GM19328 (cell line): ENCODE measurements at regions not wholly inside any gene's neighbourhood (a gene's known extent, or its start where the extent isn't known, plus 50 kb on each side); places are given as distances from the start of the nearest gene placed in this dataset.

Experiments
- ATAC-seq: cut with Tn5 transposase; IDR thresholded peaks from one replicate; pipeline ENCODE4 v1.9.1; 2021; ENCODE audit warnings: mild to moderate bottlenecking, moderate library complexity; ENCODE audit not compliant: unreplicated experiment

- ATAC-seq = no peak
Observed at GRCh38 chr9:18202924-18203323, 271.0 kb upstream of the ADAMTSL1 start.

GRCh38 chr9:18207735-18208134 lies 266.2 kb upstream of the ADAMTSL1 start:
- no peak for ATAC-seq

GRCh38 chr9:18208166-18209059 lies 265.5 kb upstream of the ADAMTSL1 start:
- no peak for ATAC-seq

- ATAC-seq = no peak
Observed at GRCh38 chr9:18215626-18216025, 258.3 kb upstream of the ADAMTSL1 start.

- ATAC-seq = no peak
Observed at GRCh38 chr9:18216376-18216775, 257.6 kb upstream of the ADAMTSL1 start.

- no peak for ATAC-seq
Observed at GRCh38 chr9:18228101-18228500, 245.9 kb upstream of the ADAMTSL1 start.

GRCh38 chr9:18229992-18230676 lies 243.8 kb upstream of the ADAMTSL1 start:
- ATAC-seq = no peak

GRCh38 chr9:18233311-18233710 lies 240.6 kb upstream of the ADAMTSL1 start:
- no peak for ATAC-seq

- ATAC-seq = no peak
Observed at GRCh38 chr9:18233776-18234445, 240.0 kb upstream of the ADAMTSL1 start.

GRCh38 chr9:18235181-18235908 lies 238.6 kb upstream of the ADAMTSL1 start:
- ATAC-seq = no peak

GRCh38 chr9:18236336-18236735 lies 237.6 kb upstream of the ADAMTSL1 start:
- ATAC-seq = no peak

- ATAC-seq = no peak
Observed at GRCh38 chr9:18237776-18238175, 236.2 kb upstream of the ADAMTSL1 start.

GRCh38 chr9:18238254-18238653 lies 235.7 kb upstream of the ADAMTSL1 start:
- ATAC-seq = no peak

- no peak for ATAC-seq
Observed at GRCh38 chr9:18238752-18239447, 235.1 kb upstream of the ADAMTSL1 start.

GRCh38 chr9:18240213-18240612 lies 233.7 kb upstream of the ADAMTSL1 start:
- no peak for ATAC-seq

- ATAC-seq = no peak
Observed at GRCh38 chr9:18245911-18246310, 228.0 kb upstream of the ADAMTSL1 start.

GRCh38 chr9:18250053-18250452 lies 223.9 kb upstream of the ADAMTSL1 start:
- no peak for ATAC-seq

- ATAC-seq = no peak
Observed at GRCh38 chr9:18253950-18254349, 220.0 kb upstream of the ADAMTSL1 start.

GRCh38 chr9:18255158-18255629 lies 218.8 kb upstream of the ADAMTSL1 start:
- peak; percentile 83 for ATAC-seq

- no peak for ATAC-seq
Observed at GRCh38 chr9:18255747-18256146, 218.2 kb upstream of the ADAMTSL1 start.
